ENCODE measurements at regions not wholly inside any gene's neighbourhood (a gene's known extent, or its start where the extent isn't known, plus 50 kb on each side); places are given as distances from the start of the nearest gene placed in this dataset.
A peak's percentile ranks its signal among the peaks of the same experiment; 100 is the strongest.

- Histone ChIP-seq H3K9me3 (no peaks in the 10 kb centered on the region), H3K27ac (peak overlapping the region; percentile 81 to 84), H3K36me3 (no peaks in the 10 kb centered on the region)
Observed at GRCh38 chr2:37856101-37856751, 68.9 kb upstream of the RMDN2 start.

GRCh38 chr2:37857575-37858399, 67.3 kb upstream of the RMDN2 start:
- Histone ChIP-seq H3K4me1 (peaks cover 15 to 40% of the 10 kb centered on the region in 2 donors), H3K9me3 (no peaks in the 10 kb centered on the region), H3K27me3 (no peaks in the 10 kb centered on the region), H3K4me3 (no peak overlapping the region), H3K36me3 (no peaks in the 10 kb centered on the region), H3K27ac (peak overlapping the region; percentile 21 to 84)
- DNase-seq (ENCODE audit: low spot score in 2 of 2): no peak
- TF ChIP-seq CTCF (IDR thresholded peaks at IDR 0.05): no peak
- intact Hi-C loops (cut with DNase I): no loop called here

More at GRCh38 chr2:37856101-37856751, 68.9 kb upstream of the RMDN2 start:
- peaks cover 15 to 44% of the 10 kb centered on the region in 2 donors for H3K4me1 ChIP-seq
- peak overlapping the region in 1 of 2 donors; percentile 35 for H3K4me3 ChIP-seq
- H3K27me3 ChIP-seq: no peaks in the 10 kb centered on the region
- no peak for DNase-seq (ENCODE audit: low spot score in 2 of 2)
- intact Hi-C loops (cut with DNase I): no loop called here
- no peak for TF ChIP-seq CTCF (IDR thresholded peaks at IDR 0.05)

- peaks cover 15 to 40% of the 10 kb centered on the region in 2 donors for H3K4me1 ChIP-seq
- intact Hi-C loops (cut with DNase I): no loop called here
Observed at GRCh38 chr2:37858400-37858711, 66.7 kb upstream of the RMDN2 start.

GRCh38 chr2:37858725-37859267, 66.3 kb upstream of the RMDN2 start:
- Histone ChIP-seq H3K27me3 (no peaks in the 10 kb centered on the region), H3K4me3 (no peak overlapping the region), H3K27ac (peak overlapping the region; percentile 21 to 84), H3K4me1 (peaks cover 15 to 40% of the 10 kb centered on the region in 2 donors), H3K36me3 (no peaks in the 10 kb centered on the region), H3K9me3 (no peaks in the 10 kb centered on the region)
- TF ChIP-seq CTCF (IDR thresholded peaks at IDR 0.05): no peak
- intact Hi-C loops (cut with DNase I): no loop called here
- no peak for DNase-seq (ENCODE audit: low spot score in 2 of 2)

More at GRCh38 chr2:37858400-37858711, 66.7 kb upstream of the RMDN2 start:
- no peak overlapping the region for H3K4me3 ChIP-seq
- no peaks in the 10 kb centered on the region for H3K9me3 ChIP-seq
- H3K27ac ChIP-seq: peak overlapping the region; percentile 21 to 84
- no peaks in the 10 kb centered on the region for H3K36me3 ChIP-seq
- DNase-seq (ENCODE audit: low spot score in 2 of 2): peak; percentile 25 to 77
- no peaks in the 10 kb centered on the region for H3K27me3 ChIP-seq
- TF ChIP-seq CTCF (IDR thresholded peaks at IDR 0.05): no peak

- Histone ChIP-seq H3K27me3 (no peaks in the 10 kb centered on the region), H3K9me3 (no peaks in the 10 kb centered on the region), H3K4me1 (peaks cover 0 to 13% of the 10 kb centered on the region in 2 donors), H3K4me3 (no peak overlapping the region), H3K36me3 (no peaks in the 10 kb centered on the region), H3K27ac (no peak overlapping the region)
- intact Hi-C loops (cut with DNase I): no loop called here
- TF ChIP-seq CTCF (IDR thresholded peaks at IDR 0.05): no peak
- no peak for DNase-seq (ENCODE audit: low spot score in 2 of 2)
Observed at GRCh38 chr2:37862620-37863019, 62.5 kb upstream of the RMDN2 start.
